ENCODE measurements at regions not wholly inside any gene's neighbourhood (a gene's known extent, or its start where the extent isn't known, plus 50 kb on each side); places are given as distances from the start of the nearest gene placed in this dataset.

GRCh38 chr6:66402873-66403272 lies 695.8 kb upstream of the EYS start:
- ChIA-PET CTCF (no interaction called here), POLR2A (no interaction called here)
- no peak for DNase-seq (ENCODE audit: low read depth, low spot score)
- no peak overlapping the region for H3K4me3 ChIP-seq (ENCODE audit: low read depth, low read length)
- no peak for TF ChIP-seq CTCF (IDR thresholded peaks at IDR 0.05; ENCODE audit: insufficient read depth, low read length, missing control alignments)

GRCh38 chr6:66396549-66396948 lies 689.5 kb upstream of the EYS start:
- TF ChIP-seq CTCF (IDR thresholded peaks at IDR 0.05; ENCODE audit: insufficient read depth, low read length, missing control alignments), result no peak
- no peak overlapping the region for H3K4me3 ChIP-seq (ENCODE audit: low read depth, low read length)
- CTCF ChIA-PET, result no interaction called here
- POLR2A ChIA-PET, result no interaction called here
- DNase-seq (ENCODE audit: low read depth, low spot score), result no peak

GRCh38 chr6:66396145-66396544 lies 689.1 kb upstream of the EYS start:
- POLR2A ChIA-PET, result no interaction called here
- no peak for TF ChIP-seq CTCF (IDR thresholded peaks at IDR 0.05; ENCODE audit: insufficient read depth, low read length, missing control alignments)
- DNase-seq (ENCODE audit: low read depth, low spot score), result no peak
- H3K4me3 ChIP-seq (ENCODE audit: low read depth, low read length), result no peak overlapping the region
- CTCF ChIA-PET, result no interaction called here

GRCh38 chr6:66390393-66390792 lies 683.4 kb upstream of the EYS start:
- CTCF ChIA-PET, result no interaction called here
- POLR2A ChIA-PET, result no interaction called here
- TF ChIP-seq CTCF (IDR thresholded peaks at IDR 0.05; ENCODE audit: insufficient read depth, low read length, missing control alignments), result no peak

GRCh38 chr6:66376001-66376400 lies 669.0 kb upstream of the EYS start:
- no peak for TF ChIP-seq CTCF (IDR thresholded peaks at IDR 0.05; ENCODE audit: insufficient read depth, low read length, missing control alignments)
- POLR2A ChIA-PET, result no interaction called here
- H3K4me3 ChIP-seq (ENCODE audit: low read depth, low read length), result no peak overlapping the region
- CTCF ChIA-PET, result no interaction called here
- no peak for DNase-seq (ENCODE audit: low read depth, low spot score)

More at GRCh38 chr6:66390393-66390792, 683.4 kb upstream of the EYS start:
- DNase-seq (ENCODE audit: low read depth, low spot score), result no peak
- H3K4me3 ChIP-seq (ENCODE audit: low read depth, low read length), result no peak overlapping the region

GRCh38 chr6:66369407-66369806 lies 662.4 kb upstream of the EYS start:
- ChIA-PET POLR2A (no interaction called here), CTCF (no interaction called here)

More at GRCh38 chr6:66369407-66369806, 662.4 kb upstream of the EYS start:
- H3K4me3 ChIP-seq (ENCODE audit: low read depth, low read length), result no peak overlapping the region
- TF ChIP-seq CTCF (IDR thresholded peaks at IDR 0.05; ENCODE audit: insufficient read depth, low read length, missing control alignments), result no peak
- DNase-seq (ENCODE audit: low read depth, low spot score), result no peak

All from AG04449 (cell line).